ENCODE measurements at regions not wholly inside any gene's neighbourhood (a gene's known extent, or its start where the extent isn't known, plus 50 kb on each side); places are given as distances from the start of the nearest gene placed in this dataset.

DNA sequence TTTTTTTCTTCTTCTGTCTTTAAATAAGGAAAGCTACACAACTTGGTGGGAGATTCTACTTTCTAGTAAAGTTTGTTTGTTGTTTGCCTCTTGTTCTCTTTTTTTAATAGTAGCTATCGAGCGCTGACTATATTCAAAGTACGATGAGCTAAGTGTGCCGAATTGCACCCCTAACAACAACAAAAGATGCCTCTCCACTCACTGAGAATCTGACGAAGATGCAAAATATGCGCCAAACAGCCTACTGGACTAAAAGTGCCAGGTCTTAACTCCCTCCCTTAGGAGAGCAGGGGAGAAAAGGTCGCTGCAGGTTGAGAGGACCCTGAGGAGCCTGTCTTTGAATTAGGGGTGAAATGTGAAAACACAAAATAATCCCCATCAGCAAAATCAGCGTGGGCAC, 713.8 kb upstream of the WWC1 start:
- no peak for TF ChIP-seq NR2C2 (CRISPR knock-in tag; IDR thresholded peaks at IDR 0.05)
- no peak for TF ChIP-seq PREB (CRISPR knock-in tag; IDR thresholded peaks at IDR 0.05; ENCODE audit: borderline replicate concordance)
- TF ChIP-seq, protein P1, sequence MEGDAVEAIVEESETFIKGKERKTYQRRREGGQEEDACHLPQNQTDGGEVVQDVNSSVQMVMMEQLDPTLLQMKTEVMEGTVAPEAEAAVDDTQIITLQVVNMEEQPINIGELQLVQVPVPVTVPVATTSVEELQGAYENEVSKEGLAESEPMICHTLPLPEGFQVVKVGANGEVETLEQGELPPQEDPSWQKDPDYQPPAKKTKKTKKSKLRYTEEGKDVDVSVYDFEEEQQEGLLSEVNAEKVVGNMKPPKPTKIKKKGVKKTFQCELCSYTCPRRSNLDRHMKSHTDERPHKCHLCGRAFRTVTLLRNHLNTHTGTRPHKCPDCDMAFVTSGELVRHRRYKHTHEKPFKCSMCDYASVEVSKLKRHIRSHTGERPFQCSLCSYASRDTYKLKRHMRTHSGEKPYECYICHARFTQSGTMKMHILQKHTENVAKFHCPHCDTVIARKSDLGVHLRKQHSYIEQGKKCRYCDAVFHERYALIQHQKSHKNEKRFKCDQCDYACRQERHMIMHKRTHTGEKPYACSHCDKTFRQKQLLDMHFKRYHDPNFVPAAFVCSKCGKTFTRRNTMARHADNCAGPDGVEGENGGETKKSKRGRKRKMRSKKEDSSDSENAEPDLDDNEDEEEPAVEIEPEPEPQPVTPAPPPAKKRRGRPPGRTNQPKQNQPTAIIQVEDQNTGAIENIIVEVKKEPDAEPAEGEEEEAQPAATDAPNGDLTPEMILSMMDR (IDR thresholded peaks at IDR 0.05), result no peak
